K562 (cell line): ENCODE measurements at regions not wholly inside any gene's neighbourhood (a gene's known extent, or its start where the extent isn't known, plus 50 kb on each side); places are given as distances from the start of the nearest gene placed in this dataset.
"Not testable (repeated sequence)": the region's sequence is repeated elsewhere in the genome, so short reads cannot be mapped to it uniquely, and the experiment has no call there.

Experiments
- ATAC-seq: fragments of 200-7000 bp; cut with Tn5 transposase; 3 replicates; pipeline ENCODE4 v1.9.1; 2020; ENCODE audit warnings: moderate library complexity
- BruUV-seq: library from RNA; stranded (reverse); fragments of 400-500 nt; replicated peaks from 2 replicates; lab custom pipeline; 2021; lab: Mats Ljungman, UMichigan
- CTCF ChIA-PET: fragments of 300-600 bp; formaldehyde crosslinking; extraction: SDS; loops from one replicate; lab custom pipeline; 2021; ENCODE audit warnings: low intra/inter-chr PET ratio; lab: Yijun Ruan, JAX
- POLR2A ChIA-PET: fragments of 300-600, 350-650 bp; sonication (Branson Sonifier 250); formaldehyde crosslinking; extraction: SDS; loops from one replicate; lab custom pipeline; 2021; ENCODE audit warnings: antibody characterized with exemption, inconsistent platforms; lab: Yijun Ruan, JAX
- DNase-seq, 4 experiments: peaks; one replicate each; pipeline versions ENCODE4 v3.0.0 to v3.0.0-alpha.2; 2011 to 2018; ENCODE audit warnings: low spot score in 3 of 4, mixed read lengths in 3 of 4; ENCODE audit errors: extremely low read depth in 1 of 4
- FAIRE-seq: peaks from 2 replicates; lab custom pipeline; 2011; peaks lifted over from hg19 to GRCh38; lab: Jason Lieb, UNC
- H2AFZ ChIP-seq: 2 replicates; pipeline ENCODE4 v1.6.0; 2011; ENCODE audit warnings: low read depth, low read length, control low read depth, inconsistent platforms
- H3K27ac ChIP-seq: fragments of 200-600 bp; 3 replicates; pipeline ENCODE4 v1.8.0; 2011; ENCODE audit warnings: low read depth, mild to moderate bottlenecking, control low read depth, inconsistent platforms, low read length, moderate library complexity, mixed read lengths; ENCODE audit errors: extremely low read depth
- H3K27me3 ChIP-seq, 2 experiments: fragments of 300-600 bp in 1 of 2; 2 replicates in 1 of 2; 3 replicates in 1 of 2; pipeline versions ENCODE4 v1.6.0 to v1.8.0; 2011; ENCODE audit warnings: inconsistent platforms in 2 of 2, low read length in 2 of 2, mild to moderate bottlenecking in 1 of 2, mixed read lengths in 1 of 2, moderate library complexity in 1 of 2; ENCODE audit not compliant: control insufficient read depth in 2 of 2, insufficient read depth in 2 of 2
- H3K36me3 ChIP-seq: fragments of 300-600 bp; 3 replicates; pipeline ENCODE4 v1.8.0; 2011; ENCODE audit warnings: mild to moderate bottlenecking, low read length, inconsistent platforms; ENCODE audit not compliant: control insufficient read depth, insufficient read depth
- H3K4me1 ChIP-seq, 2 experiments: fragments of 200-600 bp in 1 of 2; replicated peaks in 1 of 2; 2 replicates in 1 of 2; 3 replicates in 1 of 2; pipeline versions ENCODE4 v1.5.1 to v1.8.0; 2011; ENCODE audit warnings: inconsistent platforms in 2 of 2, low read length in 2 of 2, mild to moderate bottlenecking in 1 of 2, mixed read lengths in 1 of 2, moderate library complexity in 1 of 2; ENCODE audit not compliant: control insufficient read depth in 2 of 2, insufficient read depth in 2 of 2
- H3K4me2 ChIP-seq: 2 replicates; pipeline ENCODE4 v1.6.1; 2011; ENCODE audit warnings: low read length, control low read depth, inconsistent platforms, mixed read lengths; ENCODE audit not compliant: insufficient read depth
- H3K4me3 ChIP-seq: fragments of 200-600 bp; sonication (generic), shearing (Covaris generic); 2 replicates; pipeline ENCODE4 v1.5.1; 2016; ENCODE audit warnings: control low read depth, inconsistent platforms
- H3K79me2 ChIP-seq: fragments of 200-600 bp; 3 replicates; pipeline ENCODE4 v1.8.0; 2011; ENCODE audit warnings: low read length, inconsistent platforms; ENCODE audit not compliant: control insufficient read depth, insufficient read depth
- H3K9ac ChIP-seq, 2 experiments: 2 replicates each; pipeline versions ENCODE4 v1.6.0 to v1.6.1; 2011; ENCODE audit warnings: low read depth in 2 of 2, low read length in 2 of 2, control low read depth in 1 of 2, inconsistent platforms in 1 of 2, mild to moderate bottlenecking in 1 of 2, mixed read lengths in 1 of 2; ENCODE audit not compliant: insufficient read depth in 1 of 2
- H3K9me1 ChIP-seq: one replicate; pipeline ENCODE4 v1.6.0; 2011; ENCODE audit warnings: inconsistent platforms, mild to moderate bottlenecking, low read length, moderate library complexity; ENCODE audit not compliant: control insufficient read depth, insufficient read depth
- H3K9me3 ChIP-seq: replicated peaks from 2 replicates; pipeline ENCODE4 v1.5.1; 2011; ENCODE audit warnings: low read depth, low read length, inconsistent platforms; ENCODE audit not compliant: control insufficient read depth, insufficient read depth
- H4K20me1 ChIP-seq: replicated peaks from 2 replicates; pipeline ENCODE4 v1.6.1; 2011; ENCODE audit warnings: low read length, inconsistent platforms, mixed read lengths; ENCODE audit not compliant: control insufficient read depth, insufficient read depth
- ARID1B ChIP-seq: fragments of 450-650 bp; IDR thresholded peaks from 2 replicates; pipeline ENCODE4 v1.6.1; 2016; ENCODE audit warnings: antibody characterized with exemption, mild to moderate bottlenecking, inconsistent platforms
- CBFA2T2 ChIP-seq: fragments of 450-650 bp; conservative IDR thresholded peaks from 2 replicates; pipeline ENCODE4 v1.6.1; 2017; ENCODE audit warnings: mild to moderate bottlenecking
- CBFA2T3 ChIP-seq: fragments of 450-650 bp; IDR thresholded peaks from 2 replicates; pipeline ENCODE4 v1.6.1; 2017
- CC2D1A ChIP-seq: fragments of 450-650 bp; IDR thresholded peaks from 2 replicates; pipeline ENCODE4 v1.6.1; 2017; ENCODE audit warnings: mild to moderate bottlenecking
- MTA2 ChIP-seq: fragments of 450-650 bp; IDR thresholded peaks from 2 replicates; pipeline ENCODE4 v1.6.1; 2016; ENCODE audit warnings: low read depth
- NCOR1 ChIP-seq: fragments of 450-650 bp; IDR thresholded peaks from 2 replicates; pipeline ENCODE4 v1.6.1; 2016; ENCODE audit warnings: mild to moderate bottlenecking, moderate library complexity
- PHB2 ChIP-seq: fragments of 450-650 bp; IDR thresholded peaks from 2 replicates; pipeline ENCODE4 v1.6.1; 2017; ENCODE audit warnings: low read depth
- TAL1 ChIP-seq: fragments of 450-650 bp; IDR thresholded peaks from 2 replicates; pipeline ENCODE4 v1.6.1; 2016; ENCODE audit warnings: mild to moderate bottlenecking
- TRIM24 ChIP-seq, 2 experiments: fragments of 450-650 bp; IDR thresholded peaks; 2 replicates each; pipeline ENCODE4 v1.6.1; 2016
- ZNF263 ChIP-seq: sonication (generic); formaldehyde crosslinking; IDR thresholded peaks from 2 replicates; pipeline ENCODE4 v1.8.0; 2022; ENCODE audit warnings: mild to moderate bottlenecking, missing genetic modification reagents, borderline replicate concordance
- WGBS: fragments of 100-300 bp; shearing (Covaris generic); methylation state at CpG from one replicate; pipeline ENCODE4 v1.1.6; 2016; ENCODE audit warnings: low coverage, mixed read lengths; ENCODE audit not compliant: insufficient coverage; ENCODE audit errors: missing lambda C conversion rate; 5-methylcytosine and 5-hydroxymethylcytosine counted together
- in situ Hi-C: fragments of 300-500 bp; cut with MboI; formaldehyde crosslinking; loops from 4 replicates; pipeline ENCODE4 v1.15.0; 2018; ENCODE audit warnings: inconsistent platforms, mixed read lengths
- intact Hi-C: fragments of 100-400 bp; cut with micrococcal nuclease; formaldehyde crosslinking; loops from 2 replicates; pipeline ENCODE4 v1.14.2; 2022

DNA sequence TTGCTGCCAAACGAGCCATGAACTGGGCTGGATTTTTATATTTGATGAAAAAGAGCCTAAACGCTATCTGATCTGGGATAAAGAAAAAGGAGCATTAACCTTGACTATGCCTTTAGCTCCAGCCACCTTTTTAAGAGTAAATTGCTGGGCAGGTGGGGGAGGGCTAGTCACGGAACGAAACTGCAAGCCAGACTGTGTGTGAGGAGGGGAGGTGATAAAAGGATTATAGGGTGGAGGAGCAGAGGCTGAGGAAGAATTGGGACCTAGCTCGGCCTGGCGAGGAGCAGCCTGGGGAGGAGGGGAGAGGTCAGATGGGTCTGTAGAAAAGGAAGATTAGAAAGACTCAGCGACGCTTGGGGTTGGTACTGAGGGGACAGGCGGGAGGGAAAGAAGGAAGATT is 183.1 kb downstream of the CD83 start:
- H3K27ac ChIP-seq, H4K20me1 ChIP-seq, CTCF ChIA-PET, H2AFZ ChIP-seq, H3K4me2 ChIP-seq, BruUV-seq, H3K9me1 ChIP-seq, H3K36me3 ChIP-seq, ATAC-seq, H3K9ac ChIP-seq, POLR2A ChIA-PET, DNase-seq, intact Hi-C loops, H3K4me1 ChIP-seq, in situ Hi-C loops, H3K9me3 ChIP-seq, H3K79me2 ChIP-seq, H3K4me3 ChIP-seq, FAIRE-seq: not testable (repeated sequence)
- WGBS = 0% methylated on average over 3 of the region's 9 CpGs
- peak; percentile 68; the same call in 1 of the 2 replicates for TF ChIP-seq ZNF263 (CRISPR knock-in tag)
- H3K27me3 ChIP-seq = peaks cover 16 to 17% of the 10 kb centered on the region in 2 experiments; a peak in 3 of 5 replicates

DNA sequence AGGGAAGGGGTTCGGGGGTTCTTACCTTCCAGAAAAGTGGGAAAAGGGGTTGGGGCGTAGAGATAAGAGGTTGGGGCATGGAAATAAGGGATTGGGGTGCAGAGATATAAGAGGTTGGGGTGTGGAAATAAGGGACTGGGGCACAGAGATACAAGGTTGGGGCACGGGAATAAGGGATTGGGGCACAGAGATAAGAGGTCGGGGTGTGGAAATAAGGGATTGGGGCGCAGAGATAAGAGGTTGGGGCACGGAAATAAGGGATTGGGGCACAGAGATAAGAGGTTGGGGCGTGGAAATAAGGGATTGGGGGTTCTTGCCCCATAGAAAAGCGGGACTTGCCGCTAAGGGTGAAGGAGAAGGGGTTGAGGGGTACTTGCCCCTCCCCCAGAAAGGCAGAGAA is 183.9 kb downstream of the CD83 start:
- H3K4me1 ChIP-seq, BruUV-seq, H3K79me2 ChIP-seq, in situ Hi-C loops, intact Hi-C loops, H3K9ac ChIP-seq, H4K20me1 ChIP-seq, H3K36me3 ChIP-seq, H3K4me2 ChIP-seq, H3K9me1 ChIP-seq, DNase-seq, H3K27ac ChIP-seq, H3K4me3 ChIP-seq, CTCF ChIA-PET, H2AFZ ChIP-seq, ATAC-seq, FAIRE-seq, POLR2A ChIA-PET, H3K9me3 ChIP-seq: not testable (repeated sequence)
- WGBS = 2% methylated on average over 5 of the region's 9 CpGs
- peak; percentile 77 for TF ChIP-seq ARID1B
- TF ChIP-seq TAL1 = peak; percentile 83
- TF ChIP-seq PHB2 = 0 out of 2 replicates have a peak, but pooled peaks have one; percentile 41
- peak; percentile 89 to 91 for TF ChIP-seq TRIM24 (IDR thresholded peaks at IDR 0.05)
- TF ChIP-seq NCOR1 = peak; percentile 73
- TF ChIP-seq CC2D1A = peak; percentile 48; the same call in 1 of the 2 replicates
- peak; percentile 85 for TF ChIP-seq CBFA2T2
- peak; percentile 86 for TF ChIP-seq CBFA2T3
- peak; percentile 68 for TF ChIP-seq MTA2
- H3K27me3 ChIP-seq = peaks cover 14 to 18% of the 10 kb centered on the region in 2 experiments; a peak in 3 of 5 replicates
